Heart right ventricle (tissue), 16 donors: ENCODE measurements at regions not wholly inside any gene's neighbourhood (a gene's known extent, or its start where the extent isn't known, plus 50 kb on each side); places are given as distances from the start of the nearest gene placed in this dataset.
A peak's percentile ranks its signal among the peaks of the same experiment; 100 is the strongest.

ENCODE experiments used
- ATAC-seq, 8 donors: fragments of 200-7000 bp; cut with Tn5 transposase; one replicate each; pipeline ENCODE4 v1.9.1; 2020; ENCODE audit warnings: mild to moderate bottlenecking in 8 of 8, moderate library complexity in 8 of 8, moderate number of reproducible peaks in 1 of 8
- DNase-seq, 2 donors: peaks; one replicate each; pipeline ENCODE4 v3.0.0-alpha.2; 2020
- H3K27ac ChIP-seq, 10 donors: fragments of 200-600 bp; sonication (generic) in 2 of 10; one replicate each; pipeline versions ENCODE4 v1.5.0 to v1.8.0; 2020 to 2022; ENCODE audit warnings: mild to moderate bottlenecking in 3 of 10
- H3K27me3 ChIP-seq, 7 donors: fragments of 200-600 bp; one replicate each; pipeline ENCODE4 v1.8.0; 2021 to 2022; ENCODE audit warnings: mild to moderate bottlenecking in 2 of 7
- H3K36me3 ChIP-seq, 9 donors: fragments of 200-600 bp; sonication (generic) in 1 of 9; one replicate each; pipeline versions ENCODE4 v1.5.0 to v1.8.0; 2020 to 2022; ENCODE audit warnings: mild to moderate bottlenecking in 2 of 9
- H3K4me1 ChIP-seq, 9 donors: fragments of 200-600 bp; sonication (generic) in 1 of 9; one replicate each; pipeline versions ENCODE4 v1.5.0 to v1.8.0; 2020 to 2022; ENCODE audit warnings: mild to moderate bottlenecking in 4 of 9
- H3K4me3 ChIP-seq, 10 donors: fragments of 200-600 bp; sonication (generic) in 2 of 10; one replicate each; pipeline versions ENCODE4 v1.5.0 to v1.8.0; 2020 to 2022; ENCODE audit warnings: mild to moderate bottlenecking in 7 of 10, moderate library complexity in 2 of 10
- H3K9me3 ChIP-seq, 11 donors: fragments of 200-600 bp in 10 of 11; sonication (generic) in 2 of 11; one replicate each; pipeline versions ENCODE4 v1.5.0 to v1.8.0; 2013 to 2022; ENCODE audit warnings: mild to moderate bottlenecking in 2 of 11, control low read depth in 1 of 11, moderate library complexity in 1 of 11
- CTCF ChIP-seq, 9 donors: fragments of 200-600 bp; sonication (generic) in 2 of 9; IDR thresholded peaks; one replicate each; pipeline versions ENCODE4 v1.5.0 to v1.8.0; 2021 to 2022; ENCODE audit warnings: antibody characterized with exemption in 9 of 9, mild to moderate bottlenecking in 5 of 9, moderate library complexity in 1 of 9
- WGBS, 2 donors: extraction: QIAGEN DNeasy Blood & Tissue Kit; methylation state at CpG; one replicate each; pipeline ENCODE4 v1.1.7; 2013; ENCODE audit warnings: inconsistent platforms in 1 of 2; 5-methylcytosine and 5-hydroxymethylcytosine counted together
- intact Hi-C, 10 donors: fragments of 100-400 bp; cut with DNase I; formaldehyde crosslinking; loops; one replicate each; pipeline versions ENCODE4 v1.11.1 to v1.14.2; 2022
- donor health status: Arrhythmogenic right ventricular cardiomyopathy.
- donor health status: ischemic (EF 13 %, LVEDD 7.1; RV severe dilation, severe dysfunction).
- donor health status: healthy with polysubstance abuse.
- donor health status: DM: no; HTN: yes; CAD: no.
- donor health status: DM: no; HTN: no; CAD: no.
- donor health status: ischemic (EF 25% LVEDD 6.9; RV normal size, moderate dysfunction).
- donor health status: ischemic (EF 25% LVEDD 5.7; RV mildly dilated, moderate dysfunction).
- donor health status: healthy.
- donor health status: DM: yes; HTN: yes; CAD: no.
- donor health status: Ischemic cardiomyopathy.
- donor health status: ischemic (EF 35%, LVEDD 5.7; RV mildly dilated, moderate dysfunction).
- donor health status: nonischemic (EF 11% LVEDD 7.7; RV severe dilation, severe dysfunction).
- donor health status: DM: yes; HTN: yes; CAD: no.
- donor health status: PGD.
- donor health status: ischemic (EF 29% LVEDD 5.4; RV normal size, mild dysfunction).
- donor health status: nonischemic (EF 23%, LVEDD 6.1; RV moderate dilation, normal function).

GRCh38 chr20:52892023-52892422 is 80.1 kb upstream of the TSHZ2 start:
- Histone ChIP-seq H3K27me3 (no peaks in the 10 kb centered on the region), H3K4me3 (no peak overlapping the region), H3K4me1 (peaks cover 0 to 10% (median 0%) of the 10 kb centered on the region in 9 donors), H3K36me3 (no peaks in the 10 kb centered on the region), H3K27ac (no peak overlapping the region), H3K9me3 (no peaks in the 10 kb centered on the region)
- TF ChIP-seq CTCF (IDR thresholded peaks at IDR 0.05): no peak
- DNase-seq (no peak), ATAC-seq (no peak)
- intact Hi-C loops: no loop called here
- WGBS, 2 donors: 91 to 92% methylated on average over 2 of the region's 2 CpGs

- intact Hi-C loops: no loop called here
- Histone ChIP-seq H3K4me1 (peaks cover 0 to 2% (median 0%) of the 10 kb centered on the region in 9 donors), H3K4me3 (no peak overlapping the region), H3K27ac (no peak overlapping the region), H3K27me3 (no peaks in the 10 kb centered on the region), H3K9me3 (no peaks in the 10 kb centered on the region), H3K36me3 (no peaks in the 10 kb centered on the region)
- WGBS, 2 donors: 78 to 86% methylated on average over 3 of the region's 3 CpGs
- ATAC-seq: no peak
- DNase-seq: no peak
- no peak for TF ChIP-seq CTCF (IDR thresholded peaks at IDR 0.05)
Observed at GRCh38 chr20:52890130-52890529, 82.0 kb upstream of the TSHZ2 start.

DNA sequence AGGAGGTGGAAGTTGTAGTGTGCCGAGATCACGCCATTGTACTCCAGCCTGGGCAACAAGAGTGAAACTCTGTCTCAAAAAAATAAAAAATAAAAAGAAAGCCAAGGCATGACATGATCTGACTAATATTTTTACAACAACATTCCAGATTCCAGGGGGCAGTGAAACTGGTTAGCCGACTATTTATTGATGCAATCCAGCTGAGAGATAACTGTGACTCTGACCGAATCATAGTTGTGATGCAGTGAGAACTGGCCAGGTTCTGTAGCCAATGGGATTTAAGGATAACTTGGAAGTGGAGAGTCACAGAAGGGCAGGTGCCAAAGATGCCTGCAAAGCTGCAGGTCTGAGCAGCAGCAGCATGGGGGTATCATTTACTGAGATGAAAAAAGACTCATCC is 82.9 kb upstream of the TSHZ2 start:
- H3K4me3 ChIP-seq: no peak overlapping the region
- intact Hi-C loops: no loop called here
- whole genome bisulfite sequencing, 2 donors: 80 to 84% methylated on average over 4 of the region's 4 CpGs
- no peaks in the 10 kb centered on the region for H3K27me3 ChIP-seq
- DNase-seq (no peak), ATAC-seq (peak in 1 of 8 donors; percentile 15)
- no peak overlapping the region for H3K27ac ChIP-seq
- H3K4me1 ChIP-seq: no peaks in the 10 kb centered on the region
- TF ChIP-seq CTCF (IDR thresholded peaks at IDR 0.05): no peak
- H3K9me3 ChIP-seq: no peaks in the 10 kb centered on the region
- H3K36me3 ChIP-seq: no peaks in the 10 kb centered on the region

DNA sequence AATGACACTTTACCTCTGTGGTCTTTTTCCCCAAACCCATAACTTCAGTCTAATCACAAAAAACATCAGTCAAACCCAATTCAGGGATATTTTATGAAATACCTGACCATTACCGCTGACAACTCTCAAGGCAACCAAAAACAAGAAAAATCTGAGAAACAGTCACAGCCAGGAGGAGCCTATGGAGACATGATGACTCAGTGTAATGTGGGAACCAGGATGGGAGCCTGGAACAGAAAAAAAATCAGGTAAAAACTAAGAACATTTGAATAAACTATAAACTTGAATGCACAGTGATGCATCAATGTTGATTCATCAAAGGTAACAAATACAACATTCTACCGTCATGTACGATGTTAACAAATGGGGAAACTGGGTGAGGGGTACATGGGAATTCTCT is 84.1 kb upstream of the TSHZ2 start:
- Histone ChIP-seq H3K27me3 (no peaks in the 10 kb centered on the region), H3K27ac (no peak overlapping the region), H3K4me1 (no peaks in the 10 kb centered on the region), H3K4me3 (no peak overlapping the region), H3K36me3 (no peaks in the 10 kb centered on the region), H3K9me3 (no peaks in the 10 kb centered on the region)
- 91 to 94% methylated on average over 3 of the region's 3 CpGs for WGBS, 2 donors
- DNase-seq: no peak
- intact Hi-C loops: no loop called here
- no peak for TF ChIP-seq CTCF (IDR thresholded peaks at IDR 0.05)
- ATAC-seq: no peak

GRCh38 chr20:52880997-52881396 is 91.2 kb upstream of the TSHZ2 start:
- peaks cover 0 to 10% (median 0%) of the 10 kb centered on the region in 11 donors for H3K9me3 ChIP-seq
- no peaks in the 10 kb centered on the region for H3K36me3 ChIP-seq
- H3K27me3 ChIP-seq: no peaks in the 10 kb centered on the region
- intact Hi-C loops: no loop called here
- H3K27ac ChIP-seq: no peak overlapping the region
- DNase-seq (no peak), ATAC-seq (no peak)
- no peak overlapping the region for H3K4me3 ChIP-seq
- no peak for TF ChIP-seq CTCF (IDR thresholded peaks at IDR 0.05)
- no peaks in the 10 kb centered on the region for H3K4me1 ChIP-seq
